ENCODE measurements at regions not wholly inside any gene's neighbourhood (a gene's known extent, or its start where the extent isn't known, plus 50 kb on each side); places are given as distances from the start of the nearest gene placed in this dataset.

DNA sequence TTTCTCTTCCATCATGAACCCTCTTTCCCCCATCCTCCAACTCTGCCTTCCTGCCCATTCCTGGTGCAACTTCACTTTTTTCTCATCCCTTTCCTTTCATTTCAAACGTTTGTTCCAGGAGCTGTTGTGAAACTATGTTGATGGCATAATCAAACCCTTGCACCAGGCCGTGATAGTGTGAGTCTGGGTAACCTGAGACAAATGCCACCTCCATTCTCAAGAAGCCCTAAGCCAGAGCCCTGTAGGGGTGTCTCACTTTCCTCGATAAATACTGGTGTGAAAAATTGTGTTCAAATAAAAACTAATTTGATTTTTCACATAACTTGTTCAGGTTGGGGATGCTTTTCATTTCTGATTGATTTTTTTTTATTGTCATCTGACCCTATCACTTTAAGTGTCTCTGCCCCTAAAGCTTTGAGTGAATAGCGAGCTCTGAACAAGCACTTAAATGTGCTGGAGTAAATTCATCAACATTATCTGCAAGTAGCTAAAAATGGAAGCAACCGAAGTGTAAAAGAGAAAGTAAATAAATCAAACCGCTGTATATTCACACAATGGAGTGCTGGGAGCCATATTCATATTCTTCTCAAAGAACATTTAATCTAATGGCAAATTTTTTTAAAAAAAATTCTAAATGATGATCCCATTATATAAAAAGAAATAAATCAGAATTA lies 303.1 kb upstream of the CDYL start:
- peaks cover 33% of the 10 kb centered on the region for H3K36me3 Mint-ChIP-seq (ENCODE audit: low read depth)
- Histone ChIP-seq H3K36me3 (ENCODE audit: insufficient read depth) (peaks cover 5% of the 10 kb centered on the region; the same call in 1 of the 2 replicates), H3F3A (replicated peaks; ENCODE audit: low read depth) (no peaks in the 10 kb centered on the region), H3K4me2 (no peak overlapping the region), H3K27ac (ENCODE audit: low read depth) (no peak overlapping the region), H3K27me3 (ENCODE audit: insufficient read depth) (no peaks in the 10 kb centered on the region), H4K20me1 (replicated peaks; ENCODE audit: insufficient read depth) (no peaks in the 10 kb centered on the region; the same call in 1 of the 2 replicates), H3K9me2 (ENCODE audit: insufficient read depth) (peaks cover 15% of the 10 kb centered on the region; the same call in 1 of the 2 replicates), H2AFZ (no peak overlapping the region), H3K79me2 (replicated peaks; ENCODE audit: insufficient read depth) (no peaks in the 10 kb centered on the region), H3K4me1 (ENCODE audit: insufficient read depth) (no peaks in the 10 kb centered on the region), H3K4me3 (no peak overlapping the region)
- no peak overlapping the region for H3K27ac Mint-ChIP-seq
- no peak for DNase-seq (ENCODE audit: low spot score)
- peaks cover 6% of the 10 kb centered on the region for H3K4me1 Mint-ChIP-seq
- H3K4me3 Mint-ChIP-seq = no peak overlapping the region
- ATAC-seq = no peak
- TF ChIP-seq NANOG (IDR thresholded peaks at IDR 0.05; ENCODE audit: borderline replicate concordance) = no peak
- no peak for TF ChIP-seq EZH2phosphoT487 (IDR thresholded peaks at IDR 0.05; ENCODE audit: unreplicated experiment)
- no peak for TF ChIP-seq JUNB (IDR thresholded peaks at IDR 0.05; ENCODE audit: unreplicated experiment)
- no peak for TF ChIP-seq CTCF (conservative IDR thresholded peaks at IDR 0.05; ENCODE audit: low read depth in 2 of 2)
- TF ChIP-seq EZH2 (IDR thresholded peaks at IDR 0.05; ENCODE audit: low read depth, unreplicated experiment) = no peak
- no peak for TF ChIP-seq ZNF331 (CRISPR knock-in tag; IDR thresholded peaks at IDR 0.05; ENCODE audit: low read depth)
- H3K27me3 Mint-ChIP-seq (ENCODE audit: insufficient read depth, low read depth, poor library complexity) = peaks cover 7% of the 10 kb centered on the region
- H3K9me3 Mint-ChIP-seq = peaks cover 34% of the 10 kb centered on the region

GRCh38 chr6:4472222-4472621 lies 304.0 kb upstream of the CDYL start:
- Histone ChIP-seq H2AFZ (no peak overlapping the region), H3F3A (replicated peaks; ENCODE audit: low read depth) (no peaks in the 10 kb centered on the region), H3K4me2 (no peak overlapping the region), H3K79me2 (replicated peaks; ENCODE audit: insufficient read depth) (no peaks in the 10 kb centered on the region), H3K4me1 (ENCODE audit: insufficient read depth) (no peaks in the 10 kb centered on the region), H4K20me1 (replicated peaks; ENCODE audit: insufficient read depth) (no peaks in the 10 kb centered on the region; the same call in 1 of the 2 replicates), H3K4me3 (no peak overlapping the region), H3K9me2 (ENCODE audit: insufficient read depth) (peaks cover 11% of the 10 kb centered on the region; the same call in 1 of the 2 replicates), H3K36me3 (ENCODE audit: insufficient read depth) (peaks cover 5% of the 10 kb centered on the region; the same call in 1 of the 2 replicates), H3K27me3 (ENCODE audit: insufficient read depth) (no peaks in the 10 kb centered on the region), H3K27ac (ENCODE audit: low read depth) (no peak overlapping the region)
- Mint-ChIP-seq H3K4me3 (no peak overlapping the region), H3K27ac (no peak overlapping the region), H3K27me3 (ENCODE audit: insufficient read depth, low read depth, poor library complexity) (peaks cover 7% of the 10 kb centered on the region), H3K36me3 (ENCODE audit: low read depth) (peaks cover 33% of the 10 kb centered on the region), H3K4me1 (peaks cover 6% of the 10 kb centered on the region), H3K9me3 (peaks cover 34% of the 10 kb centered on the region)
- DNase-seq (ENCODE audit: low spot score) (no peak), ATAC-seq (no peak)
- TF ChIP-seq EZH2phosphoT487 (IDR thresholded peaks at IDR 0.05; ENCODE audit: unreplicated experiment) (no peak), ZNF331 (CRISPR knock-in tag; IDR thresholded peaks at IDR 0.05; ENCODE audit: low read depth) (no peak), CREB1 (CRISPR knock-in tag; IDR thresholded peaks at IDR 0.05; ENCODE audit: low read depth) (no peak), STAT1 (IDR thresholded peaks at IDR 0.05; ENCODE audit: unreplicated experiment) (no peak), JUNB (IDR thresholded peaks at IDR 0.05; ENCODE audit: unreplicated experiment) (no peak), ZNF114 (CRISPR knock-in tag; IDR thresholded peaks at IDR 0.05) (no peak), NANOG (IDR thresholded peaks at IDR 0.05; ENCODE audit: borderline replicate concordance) (no peak)
- TF ChIP-seq, protein P1, sequence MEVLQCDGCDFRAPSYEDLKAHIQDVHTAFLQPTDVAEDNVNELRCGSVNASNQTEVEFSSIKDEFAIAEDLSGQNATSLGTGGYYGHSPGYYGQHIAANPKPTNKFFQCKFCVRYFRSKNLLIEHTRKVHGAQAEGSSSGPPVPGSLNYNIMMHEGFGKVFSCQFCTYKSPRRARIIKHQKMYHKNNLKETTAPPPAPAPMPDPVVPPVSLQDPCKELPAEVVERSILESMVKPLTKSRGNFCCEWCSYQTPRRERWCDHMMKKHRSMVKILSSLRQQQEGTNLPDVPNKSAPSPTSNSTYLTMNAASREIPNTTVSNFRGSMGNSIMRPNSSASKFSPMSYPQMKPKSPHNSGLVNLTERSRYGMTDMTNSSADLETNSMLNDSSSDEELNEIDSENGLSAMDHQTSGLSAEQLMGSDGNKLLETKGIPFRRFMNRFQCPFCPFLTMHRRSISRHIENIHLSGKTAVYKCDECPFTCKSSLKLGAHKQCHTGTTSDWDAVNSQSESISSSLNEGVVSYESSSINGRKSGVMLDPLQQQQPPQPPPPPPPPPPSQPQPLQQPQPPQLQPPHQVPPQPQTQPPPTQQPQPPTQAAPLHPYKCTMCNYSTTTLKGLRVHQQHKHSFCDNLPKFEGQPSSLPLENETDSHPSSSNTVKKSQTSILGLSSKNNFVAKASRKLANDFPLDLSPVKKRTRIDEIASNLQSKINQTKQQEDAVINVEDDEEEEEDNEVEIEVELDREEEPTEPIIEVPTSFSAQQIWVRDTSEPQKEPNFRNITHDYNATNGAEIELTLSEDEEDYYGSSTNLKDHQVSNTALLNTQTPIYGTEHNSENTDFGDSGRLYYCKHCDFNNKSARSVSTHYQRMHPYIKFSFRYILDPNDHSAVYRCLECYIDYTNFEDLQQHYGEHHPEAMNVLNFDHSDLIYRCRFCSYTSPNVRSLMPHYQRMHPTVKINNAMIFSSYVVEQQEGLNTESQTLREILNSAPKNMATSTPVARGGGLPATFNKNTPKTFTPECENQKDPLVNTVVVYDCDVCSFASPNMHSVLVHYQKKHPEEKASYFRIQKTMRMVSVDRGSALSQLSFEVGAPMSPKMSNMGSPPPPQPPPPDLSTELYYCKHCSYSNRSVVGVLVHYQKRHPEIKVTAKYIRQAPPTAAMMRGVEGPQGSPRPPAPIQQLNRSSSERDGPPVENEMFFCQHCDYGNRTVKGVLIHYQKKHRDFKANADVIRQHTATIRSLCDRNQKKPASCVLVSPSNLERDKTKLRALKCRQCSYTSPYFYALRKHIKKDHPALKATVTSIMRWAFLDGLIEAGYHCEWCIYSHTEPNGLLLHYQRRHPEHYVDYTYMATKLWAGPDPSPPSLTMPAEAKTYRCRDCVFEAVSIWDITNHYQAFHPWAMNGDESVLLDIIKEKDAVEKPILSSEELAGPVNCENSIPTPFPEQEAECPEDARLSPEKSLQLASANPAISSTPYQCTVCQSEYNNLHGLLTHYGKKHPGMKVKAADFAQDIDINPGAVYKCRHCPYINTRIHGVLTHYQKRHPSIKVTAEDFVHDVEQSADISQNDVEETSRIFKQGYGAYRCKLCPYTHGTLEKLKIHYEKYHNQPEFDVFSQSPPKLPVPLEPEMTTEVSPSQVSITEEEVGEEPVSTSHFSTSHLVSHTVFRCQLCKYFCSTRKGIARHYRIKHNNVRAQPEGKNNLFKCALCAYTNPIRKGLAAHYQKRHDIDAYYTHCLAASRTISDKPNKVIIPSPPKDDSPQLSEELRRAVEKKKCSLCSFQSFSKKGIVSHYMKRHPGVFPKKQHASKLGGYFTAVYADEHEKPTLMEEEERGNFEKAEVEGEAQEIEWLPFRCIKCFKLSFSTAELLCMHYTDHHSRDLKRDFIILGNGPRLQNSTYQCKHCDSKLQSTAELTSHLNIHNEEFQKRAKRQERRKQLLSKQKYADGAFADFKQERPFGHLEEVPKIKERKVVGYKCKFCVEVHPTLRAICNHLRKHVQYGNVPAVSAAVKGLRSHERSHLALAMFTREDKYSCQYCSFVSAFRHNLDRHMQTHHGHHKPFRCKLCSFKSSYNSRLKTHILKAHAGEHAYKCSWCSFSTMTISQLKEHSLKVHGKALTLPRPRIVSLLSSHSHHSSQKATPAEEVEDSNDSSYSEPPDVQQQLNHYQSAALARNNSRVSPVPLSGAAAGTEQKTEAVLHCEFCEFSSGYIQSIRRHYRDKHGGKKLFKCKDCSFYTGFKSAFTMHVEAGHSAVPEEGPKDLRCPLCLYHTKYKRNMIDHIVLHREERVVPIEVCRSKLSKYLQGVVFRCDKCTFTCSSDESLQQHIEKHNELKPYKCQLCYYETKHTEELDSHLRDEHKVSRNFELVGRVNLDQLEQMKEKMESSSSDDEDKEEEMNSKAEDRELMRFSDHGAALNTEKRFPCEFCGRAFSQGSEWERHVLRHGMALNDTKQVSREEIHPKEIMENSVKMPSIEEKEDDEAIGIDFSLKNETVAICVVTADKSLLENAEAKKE (CRISPR knock-in tag; IDR thresholded peaks at IDR 0.05) = no peak
- TF ChIP-seq, protein P2, sequence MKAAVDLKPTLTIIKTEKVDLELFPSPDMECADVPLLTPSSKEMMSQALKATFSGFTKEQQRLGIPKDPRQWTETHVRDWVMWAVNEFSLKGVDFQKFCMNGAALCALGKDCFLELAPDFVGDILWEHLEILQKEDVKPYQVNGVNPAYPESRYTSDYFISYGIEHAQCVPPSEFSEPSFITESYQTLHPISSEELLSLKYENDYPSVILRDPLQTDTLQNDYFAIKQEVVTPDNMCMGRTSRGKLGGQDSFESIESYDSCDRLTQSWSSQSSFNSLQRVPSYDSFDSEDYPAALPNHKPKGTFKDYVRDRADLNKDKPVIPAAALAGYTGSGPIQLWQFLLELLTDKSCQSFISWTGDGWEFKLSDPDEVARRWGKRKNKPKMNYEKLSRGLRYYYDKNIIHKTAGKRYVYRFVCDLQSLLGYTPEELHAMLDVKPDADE (IDR thresholded peaks at IDR 0.05) = no peak

Measured in GM23338 (cell line).